IPS-NIHi11 (cell line): ENCODE measurements at regions not wholly inside any gene's neighbourhood (a gene's known extent, or its start where the extent isn't known, plus 50 kb on each side); places are given as distances from the start of the nearest gene placed in this dataset.

Experiments used
- DNase-seq: peaks from one replicate; pipeline ENCODE4 v3.0.0; 2012; ENCODE audit warnings: mixed read lengths, low spot score

- DNase-seq: no peak
Observed at GRCh38 chr2:76318848-76319360, 608.2 kb upstream of the GCFC2 start.

GRCh38 chr2:76316691-76317090 lies 606.0 kb upstream of the GCFC2 start:
- no peak for DNase-seq

GRCh38 chr2:76314271-76315020 lies 603.7 kb upstream of the GCFC2 start:
- no peak for DNase-seq

GRCh38 chr2:76312236-76312635 lies 601.5 kb upstream of the GCFC2 start:
- DNase-seq: no peak

GRCh38 chr2:76311728-76312127 lies 601.0 kb upstream of the GCFC2 start:
- no peak for DNase-seq

- no peak for DNase-seq
Observed at GRCh38 chr2:76310894-76311633, 600.3 kb upstream of the GCFC2 start.

GRCh38 chr2:76307495-76307894 lies 596.8 kb upstream of the GCFC2 start:
- no peak for DNase-seq

GRCh38 chr2:76298041-76298440 lies 587.3 kb upstream of the GCFC2 start:
- no peak for DNase-seq

- no peak for DNase-seq
Observed at GRCh38 chr2:76296438-76296837, 585.7 kb upstream of the GCFC2 start.

GRCh38 chr2:76295762-76296161 lies 585.0 kb upstream of the GCFC2 start:
- no peak for DNase-seq

- DNase-seq: no peak
Observed at GRCh38 chr2:76288598-76288997, 577.9 kb upstream of the GCFC2 start.

GRCh38 chr2:76288146-76288545 lies 577.4 kb upstream of the GCFC2 start:
- no peak for DNase-seq

- DNase-seq: no peak
Observed at GRCh38 chr2:76283350-76283749, 572.6 kb upstream of the GCFC2 start.

GRCh38 chr2:76281156-76281841 lies 570.6 kb upstream of the GCFC2 start:
- no peak for DNase-seq

GRCh38 chr2:76280686-76281085 lies 570.0 kb upstream of the GCFC2 start:
- no peak for DNase-seq

GRCh38 chr2:76279142-76279541 lies 568.4 kb upstream of the GCFC2 start:
- no peak for DNase-seq

GRCh38 chr2:76275788-76276187 lies 565.1 kb upstream of the GCFC2 start:
- DNase-seq: no peak

GRCh38 chr2:76274676-76275075 lies 564.0 kb upstream of the GCFC2 start:
- no peak for DNase-seq

- DNase-seq: no peak
Observed at GRCh38 chr2:76274160-76274559, 563.4 kb upstream of the GCFC2 start.

GRCh38 chr2:76270096-76270710 lies 559.5 kb upstream of the GCFC2 start:
- no peak for DNase-seq

GRCh38 chr2:76268902-76269620 lies 558.3 kb upstream of the GCFC2 start:
- DNase-seq: no peak

GRCh38 chr2:76268484-76268883 lies 557.8 kb upstream of the GCFC2 start:
- DNase-seq: no peak
